GM23338 (cell line): ENCODE measurements at regions not wholly inside any gene's neighbourhood (a gene's known extent, or its start where the extent isn't known, plus 50 kb on each side); places are given as distances from the start of the nearest gene placed in this dataset.

ENCODE experiments used
- ATAC-seq: fragments of 200-7000 bp; cut with Tn5 transposase; 3 replicates; pipeline ENCODE4 v1.9.1; 2020
- DNase-seq: peaks from one replicate; pipeline ENCODE4 v3.0.0-alpha.2; 2015; ENCODE audit warnings: low spot score
- H2AFZ ChIP-seq: fragments of 200-600 bp; sonication (generic); 2 replicates; pipeline ENCODE4 v1.8.0; 2016; ENCODE audit warnings: antibody characterized with exemption, mild to moderate bottlenecking, moderate library complexity
- H3F3A ChIP-seq: fragments of 200-600 bp; sonication (generic); replicated peaks from 2 replicates; pipeline ENCODE4 v1.8.0; 2017; ENCODE audit warnings: antibody characterized with exemption, mixed run types, low read depth
- H3K27ac ChIP-seq: fragments of 200-600 bp; sonication (generic); 2 replicates; pipeline ENCODE4 v1.6.1; 2016; ENCODE audit warnings: low read depth
- H3K27me3 ChIP-seq: fragments of 200-600 bp; sonication (generic); 2 replicates; pipeline ENCODE4 v1.8.0; 2016; ENCODE audit warnings: mild to moderate bottlenecking, mixed run types, moderate library complexity; ENCODE audit not compliant: insufficient read depth
- H3K36me3 ChIP-seq: fragments of 200-600 bp; sonication (generic); 2 replicates; pipeline ENCODE4 v1.8.0; 2016; ENCODE audit warnings: mild to moderate bottlenecking; ENCODE audit not compliant: insufficient read depth
- H3K4me1 ChIP-seq: fragments of 200-600 bp; sonication (generic); 2 replicates; pipeline ENCODE4 v1.8.0; 2016; ENCODE audit warnings: mild to moderate bottlenecking, moderate library complexity; ENCODE audit not compliant: insufficient read depth
- H3K4me2 ChIP-seq: fragments of 200-600 bp; sonication (generic); 2 replicates; pipeline ENCODE4 v1.7.1; 2017; ENCODE audit warnings: mixed run types
- H3K4me3 ChIP-seq: fragments of 200-600 bp; sonication (generic); 2 replicates; pipeline ENCODE4 v1.6.1; 2016; ENCODE audit warnings: mixed run types
- H3K79me2 ChIP-seq: fragments of 200-600 bp; sonication (generic); replicated peaks from 2 replicates; pipeline ENCODE4 v1.8.0; 2017; ENCODE audit warnings: mild to moderate bottlenecking; ENCODE audit not compliant: insufficient read depth
- H3K9me2 ChIP-seq: fragments of 200-600 bp; sonication (generic); 2 replicates; pipeline ENCODE4 v1.8.0; 2017; ENCODE audit not compliant: insufficient read depth
- H4K20me1 ChIP-seq: fragments of 200-600 bp; sonication (generic); replicated peaks from 2 replicates; pipeline ENCODE4 v1.8.0; 2017; ENCODE audit warnings: mild to moderate bottlenecking; ENCODE audit not compliant: insufficient read depth
- H3K27ac Mint-ChIP-seq: 2 replicates; pipeline ENCODE4 v1.8.0; 2020; ENCODE audit warnings: inconsistent platforms, mild to moderate bottlenecking, moderate library complexity, mixed read lengths
- H3K27me3 Mint-ChIP-seq: 3 replicates; pipeline ENCODE4 v1.8.0; 2022; ENCODE audit warnings: low read depth, mild to moderate bottlenecking, moderate library complexity, mixed read lengths, inconsistent platforms; ENCODE audit not compliant: insufficient read depth, poor library complexity
- H3K36me3 Mint-ChIP-seq: 3 replicates; pipeline ENCODE4 v1.8.0; 2021; ENCODE audit warnings: low read depth, mild to moderate bottlenecking, inconsistent platforms, moderate library complexity, mixed read lengths
- H3K4me1 Mint-ChIP-seq: 3 replicates; pipeline ENCODE4 v1.8.0; 2020; ENCODE audit warnings: mild to moderate bottlenecking, inconsistent platforms, mixed read lengths
- H3K4me3 Mint-ChIP-seq: 3 replicates; pipeline ENCODE4 v1.8.0; 2021; ENCODE audit warnings: moderate library complexity, mild to moderate bottlenecking, inconsistent platforms, mixed read lengths
- H3K9me3 Mint-ChIP-seq: 3 replicates; pipeline ENCODE4 v1.8.0; 2020; ENCODE audit warnings: moderate library complexity, mild to moderate bottlenecking, inconsistent platforms, mixed read lengths
- CREB1 ChIP-seq: fragments of 250-450 bp; sonication (Bioruptor Pico); IDR thresholded peaks from 2 replicates; pipeline ENCODE4 v1.5.0; 2020; ENCODE audit warnings: low read depth, mild to moderate bottlenecking, moderate library complexity
- CTCF ChIP-seq, 2 experiments: fragments of 200-600 bp in 1 of 2; sonication (generic) in 1 of 2; conservative IDR thresholded peaks; 2 replicates each; pipeline versions ENCODE4 v1.5.1 to v1.6.1; 2016 to 2017; ENCODE audit warnings: antibody characterized with exemption in 2 of 2, low read depth in 2 of 2, mild to moderate bottlenecking in 2 of 2, moderate library complexity in 1 of 2
- ETS1 ChIP-seq: IDR thresholded peaks from 2 replicates; pipeline ENCODE4 v1.6.1; 2016; ENCODE audit warnings: antibody characterized with exemption
- EZH2 ChIP-seq: fragments of 200-600 bp; sonication (generic); IDR thresholded peaks from one replicate; pipeline ENCODE4 v1.8.0; 2017; ENCODE audit warnings: antibody characterized with exemption, mild to moderate bottlenecking, low read depth; ENCODE audit not compliant: unreplicated experiment
- EZH2phosphoT487 ChIP-seq: fragments of 200-600 bp; sonication (generic); IDR thresholded peaks from one replicate; pipeline ENCODE4 v1.8.1; 2018; ENCODE audit warnings: antibody characterized with exemption; ENCODE audit not compliant: unreplicated experiment
- JUNB ChIP-seq: IDR thresholded peaks from one replicate; pipeline ENCODE4 v1.6.1; 2016; ENCODE audit warnings: antibody characterized with exemption; ENCODE audit not compliant: unreplicated experiment
- STAT1 ChIP-seq: IDR thresholded peaks from one replicate; pipeline ENCODE4 v1.6.1; 2016; ENCODE audit warnings: antibody characterized with exemption; ENCODE audit not compliant: unreplicated experiment
- ZNF331 ChIP-seq: fragments of 250-450 bp; sonication (Bioruptor Pico); IDR thresholded peaks from 2 replicates; pipeline ENCODE4 v1.5.0; 2020; ENCODE audit warnings: low read depth, mild to moderate bottlenecking, moderate library complexity
- ZNF462 ChIP-seq: fragments of 250-450 bp; sonication (Bioruptor Pico); IDR thresholded peaks from 2 replicates; pipeline ENCODE4 v1.5.0; 2020; ENCODE audit warnings: mild to moderate bottlenecking, moderate library complexity

- peaks cover 3% of the 10 kb centered on the region for H3K27me3 Mint-ChIP-seq
- Histone ChIP-seq H3K4me2 (no peak overlapping the region), H3K79me2 (no peaks in the 10 kb centered on the region), H2AFZ (0 out of 2 replicates have a peak overlapping the region, but pooled peaks have one; percentile 43), H3K9me2 (no peaks in the 10 kb centered on the region), H3K27ac (no peak overlapping the region), H3F3A (no peaks in the 10 kb centered on the region), H3K4me3 (no peak overlapping the region), H4K20me1 (no peaks in the 10 kb centered on the region), H3K4me1 (no peaks in the 10 kb centered on the region), H3K27me3 (peaks cover 13% of the 10 kb centered on the region), H3K36me3 (no peaks in the 10 kb centered on the region)
- no peaks in the 10 kb centered on the region for H3K36me3 Mint-ChIP-seq
- TF ChIP-seq JUNB (no peak), ZNF331 (CRISPR knock-in tag) (no peak), CREB1 (CRISPR knock-in tag) (no peak), CTCF (conservative IDR thresholded peaks at IDR 0.05; ENCODE audit: low read depth in 2 of 2) (no peak), ETS1 (no peak), ZNF462 (CRISPR knock-in tag) (no peak), EZH2phosphoT487 (no peak), STAT1 (no peak), EZH2 (no peak)
- DNase-seq (no peak), ATAC-seq (no peak)
- H3K27ac Mint-ChIP-seq, result no peak overlapping the region
- H3K4me3 Mint-ChIP-seq, result no peak overlapping the region
- H3K4me1 Mint-ChIP-seq, result peaks cover 2% of the 10 kb centered on the region; the same call in 1 of the 3 replicates
- no peaks in the 10 kb centered on the region; the same call in 2 of the 3 replicates for H3K9me3 Mint-ChIP-seq
These were observed 68.6 kb upstream of the TMEM45B start for GRCh38 chr11:129747071-129747470.
